CD4-positive, alpha-beta T cell treated with Interleukin-15 for 4 hours (primary cell): ENCODE measurements at regions not wholly inside any gene's neighbourhood (a gene's known extent, or its start where the extent isn't known, plus 50 kb on each side); places are given as distances from the start of the nearest gene placed in this dataset.
"Not testable (repeated sequence)": the region's sequence is repeated elsewhere in the genome, so short reads cannot be mapped to it uniquely, and the experiment has no call there.

ENCODE experiments used
- DNase-seq: peaks from one replicate; pipeline ENCODE4 v3.0.0-alpha.2; 2020; ENCODE audit warnings: low spot score

- no peak for DNase-seq
Observed at GRCh38 chr16:75837681-75838080, 111.4 kb upstream of the CPHXL start.

- DNase-seq: no peak
Observed at GRCh38 chr16:75841517-75841916, 115.2 kb upstream of the CPHXL start.

DNA sequence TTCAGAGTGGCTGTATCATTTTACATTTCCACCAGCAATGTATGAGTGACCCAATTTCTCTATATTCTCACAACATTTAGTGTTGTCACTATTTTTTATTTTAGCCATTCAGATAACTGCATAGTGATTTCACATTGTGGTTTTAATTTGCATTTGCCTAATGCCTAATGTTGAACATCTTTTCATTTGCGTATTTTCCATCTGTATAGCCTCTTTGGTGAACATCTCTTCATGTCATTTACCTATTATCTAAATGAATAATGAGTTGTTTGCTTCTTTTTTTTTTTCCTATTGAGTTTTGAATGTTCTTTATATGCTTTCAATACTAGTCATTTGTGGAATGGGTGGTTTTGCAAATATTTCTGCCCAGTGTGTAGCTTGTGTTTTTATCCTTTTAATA is 120.9 kb upstream of the CPHXL start:
- no peak for DNase-seq

GRCh38 chr16:75854152-75854551 is 127.9 kb upstream of the CPHXL start:
- no peak for DNase-seq

- DNase-seq: no peak
Observed at GRCh38 chr16:75860326-75861053, 134.2 kb upstream of the CPHXL start.

GRCh38 chr16:75861311-75862097 is 135.2 kb upstream of the CPHXL start:
- DNase-seq: no peak

GRCh38 chr16:75862098-75862386 is 135.8 kb upstream of the CPHXL start:
- no peak for DNase-seq

GRCh38 chr16:75864243-75864642 is 138.0 kb upstream of the CPHXL start:
- no peak for DNase-seq

GRCh38 chr16:75865736-75866135 is 139.4 kb upstream of the CPHXL start:
- no peak for DNase-seq

GRCh38 chr16:75868636-75869632 is 142.6 kb upstream of the CPHXL start:
- DNase-seq: no peak

GRCh38 chr16:75881280-75881679 is 155.0 kb upstream of the CPHXL start:
- not testable (repeated sequence) for DNase-seq

- no peak for DNase-seq
Observed at GRCh38 chr16:75899163-75899562, 172.9 kb upstream of the CPHXL start.

DNA sequence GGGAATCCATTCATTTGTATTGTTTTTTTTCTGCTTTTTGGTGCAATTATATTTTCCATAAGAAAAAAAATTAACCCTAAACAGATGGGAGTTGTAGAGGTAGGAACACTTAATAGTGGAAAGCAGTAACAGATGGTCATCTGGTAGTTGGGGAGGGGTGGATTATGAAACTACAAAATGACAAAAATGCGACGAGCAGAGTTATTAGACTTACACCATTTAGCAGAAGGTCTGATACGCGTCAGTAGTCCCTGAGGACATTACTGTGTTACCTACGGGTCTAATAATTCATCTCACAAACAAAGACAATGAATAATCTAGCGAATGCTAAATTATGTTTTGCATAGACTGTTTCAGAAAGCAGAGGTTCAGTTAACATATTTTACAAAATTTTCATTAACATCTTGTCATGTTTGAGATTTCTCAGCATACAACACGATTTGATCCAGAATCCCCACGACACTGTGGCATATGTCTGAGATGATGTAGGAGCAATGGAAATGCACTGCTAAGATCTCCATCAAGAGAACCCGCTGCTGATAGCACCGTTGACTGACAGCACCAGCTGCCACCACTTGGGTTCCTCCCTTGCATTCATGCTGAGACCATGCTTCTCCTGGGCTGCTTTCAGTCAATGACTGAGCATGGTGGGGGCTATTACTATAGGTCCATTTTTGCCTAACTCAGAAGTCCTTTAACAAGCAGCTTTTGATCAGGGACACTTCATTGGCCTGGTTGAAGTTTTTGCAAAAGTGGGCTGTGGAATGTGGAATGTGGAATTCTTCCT is 182.2 kb upstream of the CPHXL start:
- no peak for DNase-seq

GRCh38 chr16:75909746-75910145 is 183.5 kb upstream of the CPHXL start:
- DNase-seq: no peak

GRCh38 chr16:75911896-75912295 is 185.6 kb upstream of the CPHXL start:
- DNase-seq: no peak

DNA sequence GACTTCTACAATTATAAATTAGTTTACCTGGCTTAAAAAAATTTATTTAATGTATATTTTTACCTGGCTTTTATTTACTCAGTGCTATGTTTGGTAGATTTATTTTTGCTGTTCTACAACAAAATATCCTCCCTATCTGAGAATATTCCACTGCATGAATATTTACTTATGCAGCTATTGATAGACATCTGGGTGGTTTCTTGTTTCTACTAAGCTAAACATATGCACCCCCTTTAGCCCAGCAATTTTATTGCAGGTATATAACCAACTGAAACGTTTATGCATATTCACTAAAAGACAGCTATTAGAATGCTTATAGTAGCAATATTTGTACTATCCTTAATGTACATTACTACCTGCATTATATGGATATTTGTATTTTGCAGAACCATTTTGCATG is 187.7 kb upstream of the CPHXL start:
- no peak for DNase-seq

DNA sequence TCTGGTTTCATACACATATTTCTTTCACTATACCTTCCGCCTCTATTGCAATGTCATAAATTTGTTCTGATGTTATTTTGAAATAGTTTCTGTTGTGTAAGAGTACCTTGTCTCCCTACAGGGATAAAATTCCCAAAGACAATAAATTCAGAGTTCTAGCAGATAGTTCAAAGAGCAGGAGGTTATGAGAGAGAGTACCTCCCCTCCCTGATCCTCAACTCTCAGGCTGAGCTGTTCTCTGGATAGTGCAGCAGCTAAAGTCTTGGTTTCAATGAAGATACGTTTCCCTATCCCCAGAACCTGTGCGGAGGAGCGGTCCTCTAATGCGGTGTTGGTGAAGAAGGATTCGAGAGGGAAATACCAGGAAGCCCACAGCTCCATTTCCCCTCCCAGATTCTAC is 190.2 kb upstream of the CPHXL start:
- no peak for DNase-seq

DNA sequence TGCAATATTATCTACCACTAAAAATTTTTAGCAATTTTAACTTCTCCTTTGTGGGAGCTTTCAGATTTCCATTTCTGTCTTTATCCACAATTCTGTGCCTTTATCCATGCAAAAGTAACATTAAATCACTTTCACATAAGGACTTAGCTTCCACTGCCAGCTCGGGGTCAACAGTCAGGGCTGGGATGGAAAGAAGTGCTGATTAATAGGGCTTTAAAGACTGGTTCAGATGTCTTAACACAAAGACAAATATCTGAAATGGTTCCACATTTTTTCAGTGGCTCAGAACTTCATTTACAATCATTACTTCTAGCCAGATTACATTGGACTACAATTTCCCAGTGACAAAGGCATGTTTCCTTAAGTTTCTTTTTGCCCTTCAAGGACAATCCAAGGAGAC is 191.8 kb upstream of the CPHXL start:
- no peak for DNase-seq

- DNase-seq: no peak
Observed at GRCh38 chr16:75919664-75920063, 193.4 kb upstream of the CPHXL start.

DNA sequence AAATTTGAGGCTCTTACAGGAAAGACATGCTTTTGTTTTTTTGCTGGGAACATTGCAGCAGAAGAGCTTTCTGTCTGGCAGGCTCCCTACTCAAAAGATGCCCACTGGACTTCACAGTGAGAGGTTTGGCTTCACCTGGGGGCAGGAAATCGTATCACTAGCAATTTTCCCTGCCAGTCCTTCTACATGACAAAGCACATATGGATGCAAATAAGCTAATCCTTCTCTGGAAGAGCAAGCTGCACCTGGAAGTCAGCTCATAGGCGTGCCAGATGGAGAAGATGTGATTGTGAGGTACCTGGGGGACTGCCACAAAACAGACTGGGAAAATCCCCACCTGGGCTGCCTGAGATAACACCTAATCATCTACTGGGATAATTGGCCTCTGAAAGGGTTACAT is 195.0 kb upstream of the CPHXL start:
- DNase-seq: no peak

DNA sequence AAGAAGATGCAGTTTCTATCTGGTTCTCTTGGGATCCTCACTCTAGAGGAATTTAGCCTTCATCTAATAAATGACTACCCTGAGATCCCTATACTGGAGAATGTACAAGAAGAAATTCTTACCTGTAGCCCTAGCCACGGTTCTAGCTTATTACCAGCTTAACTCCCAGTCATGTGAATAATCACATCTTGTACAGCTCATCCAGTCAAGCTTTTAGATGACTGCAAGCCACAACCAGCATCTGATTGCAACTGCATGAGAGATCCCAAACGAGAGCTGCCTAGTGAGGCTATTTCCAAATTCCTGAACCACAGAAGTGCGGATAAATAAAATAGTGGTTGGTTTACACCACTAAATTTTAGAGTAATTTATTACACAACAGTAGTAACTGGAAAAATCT is 196.0 kb upstream of the CPHXL start:
- DNase-seq: no peak

DNA sequence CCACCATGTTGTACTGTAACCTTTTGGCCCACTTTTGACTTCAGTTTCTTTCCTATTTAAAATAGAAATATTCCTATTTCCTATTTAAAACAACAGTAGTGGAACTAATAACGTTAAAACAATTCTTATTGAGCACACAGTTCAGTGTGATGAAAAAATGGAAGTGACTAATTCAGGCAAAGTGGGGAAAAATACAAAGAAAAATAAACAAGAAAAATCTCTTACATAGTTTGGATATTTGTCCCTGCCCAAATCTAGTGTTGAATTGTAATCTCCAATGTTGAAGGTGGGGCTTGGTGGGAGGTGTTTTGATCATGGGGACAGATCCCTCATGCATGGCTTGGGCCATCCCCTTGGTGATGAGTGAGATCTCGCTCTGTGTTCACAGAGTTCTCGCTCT is 198.1 kb upstream of the CPHXL start:
- DNase-seq: no peak
